H1 (cell line): ENCODE measurements at regions not wholly inside any gene's neighbourhood (a gene's known extent, or its start where the extent isn't known, plus 50 kb on each side); places are given as distances from the start of the nearest gene placed in this dataset.

Experiments
- CBX5 ChIP-seq: fragments of 300-800, 300-1000 bp; sonication (generic); IDR thresholded peaks from 2 replicates; pipeline ENCODE4 v1.7.1; 2016; ENCODE audit warnings: antibody characterized with exemption, low read length, low read depth
- CTCF ChIP-seq, 3 experiments: IDR thresholded peaks; 1 replicate in 2 of 3; 2 replicates in 1 of 3; pipeline versions ENCODE4 v1.5.1 to v1.6.1; 2011; ENCODE audit warnings: low read length in 3 of 3, mild to moderate bottlenecking in 3 of 3, inconsistent platforms in 2 of 3, low read depth in 1 of 3, moderate library complexity in 1 of 3; ENCODE audit not compliant: insufficient read depth in 1 of 3; ENCODE audit errors: control extremely low read depth in 1 of 3
- EGR1 ChIP-seq: IDR thresholded peaks from 2 replicates; pipeline ENCODE4 v1.6.1; 2011; ENCODE audit warnings: low read depth, low read length, borderline replicate concordance
- SRF ChIP-seq: IDR thresholded peaks from 2 replicates; pipeline ENCODE4 v1.6.1; 2011; ENCODE audit warnings: mild to moderate bottlenecking, low read depth, low read length, moderate library complexity

- TF ChIP-seq CTCF (IDR thresholded peaks at IDR 0.05; ENCODE audit: control extremely low read depth in 1 of 3, insufficient read depth in 1 of 3, low read depth in 1 of 3, low read length in 3 of 3) (no peak), EGR1 (no peak), SRF (no peak), CBX5 (no peak)
Measured at GRCh38 chr2:228655331-228655730, 473.8 kb upstream of the SPHKAP start.
